Activated CD8-positive, alpha-beta memory T cell treated with anti-CD3 and anti-CD28 coated beads, Interleukin-2, amount 10 ng/mL, durations not matched to agents 7 days and 5 days (primary cell): ENCODE measurements at regions not wholly inside any gene's neighbourhood (a gene's known extent, or its start where the extent isn't known, plus 50 kb on each side); places are given as distances from the start of the nearest gene placed in this dataset.
"Not testable (repeated sequence)": the region's sequence is repeated elsewhere in the genome, so short reads cannot be mapped to it uniquely, and the experiment has no call there.

ENCODE experiments used
- ATAC-seq: fragments of 150-1000 bp; cut with Tn5 transposase; one replicate; pipeline ENCODE4 v1.10.0; 2021; ENCODE audit warnings: moderate library complexity
- CTCF ChIA-PET: fragments of 350-600 bp; sonication (Branson Sonifier 250); formaldehyde crosslinking; loops from one replicate; lab custom pipeline; 2021; ENCODE audit warnings: antibody characterized with exemption; lab: Charles Lee
- DNase-seq: peaks from one replicate; pipeline ENCODE4 v3.0.0-alpha.2; 2020
- H3K27ac Mint-ChIP-seq: one replicate; pipeline ENCODE4 v1.8.0; 2021; ENCODE audit warnings: mild to moderate bottlenecking, mixed read lengths
- H3K27me3 Mint-ChIP-seq: one replicate; pipeline ENCODE4 v1.8.0; 2021; ENCODE audit warnings: mixed read lengths
- H3K36me3 Mint-ChIP-seq: one replicate; pipeline ENCODE4 v1.8.0; 2021; ENCODE audit warnings: mild to moderate bottlenecking, mixed read lengths
- H3K4me1 Mint-ChIP-seq: one replicate; pipeline ENCODE4 v1.8.0; 2021; ENCODE audit warnings: mixed read lengths
- H3K4me3 Mint-ChIP-seq: one replicate; pipeline ENCODE4 v1.8.0; 2021; ENCODE audit warnings: mild to moderate bottlenecking, moderate library complexity, mixed read lengths
- H3K9me3 Mint-ChIP-seq: one replicate; pipeline ENCODE4 v1.8.0; 2022; ENCODE audit warnings: low read depth, mixed read lengths

GRCh38 chr15:50857763-50858162, 50.7 kb upstream of the AP4E1 start:
- Mint-ChIP-seq H3K4me3 (no peak overlapping the region), H3K36me3 (no peaks in the 10 kb centered on the region), H3K27ac (no peak overlapping the region), H3K9me3 (no peaks in the 10 kb centered on the region), H3K4me1 (no peaks in the 10 kb centered on the region), H3K27me3 (peaks cover 9% of the 10 kb centered on the region)
- no peak for ATAC-seq
- DNase-seq = no peak
- CTCF ChIA-PET = interaction anchor here (0.6 kb wide), 1 partner anchor 623 kb away, joined by 3 read pairs; no protein-coding TSS in a partner anchor

GRCh38 chr15:50854601-50855490, 53.6 kb upstream of the AP4E1 start:
- CTCF ChIA-PET = no interaction called here
- H3K4me3 Mint-ChIP-seq = no peak overlapping the region

GRCh38 chr15:50850003-50850402, 58.5 kb upstream of the AP4E1 start:
- DNase-seq (no peak), ATAC-seq (no peak)
- no peaks in the 10 kb centered on the region for H3K4me1 Mint-ChIP-seq
- no peak overlapping the region for H3K27ac Mint-ChIP-seq
- peaks cover 10% of the 10 kb centered on the region for H3K27me3 Mint-ChIP-seq
- no peak overlapping the region for H3K4me3 Mint-ChIP-seq
- H3K9me3 Mint-ChIP-seq = no peaks in the 10 kb centered on the region
- H3K36me3 Mint-ChIP-seq = no peaks in the 10 kb centered on the region
- CTCF ChIA-PET = interaction anchor here (0.7 kb wide), 1 partner anchor 175 kb away, joined by 3 read pairs; no protein-coding TSS in a partner anchor

More at GRCh38 chr15:50854601-50855490, 53.6 kb upstream of the AP4E1 start:
- DNase-seq (no peak), ATAC-seq (no peak)
- H3K9me3 Mint-ChIP-seq = no peaks in the 10 kb centered on the region
- no peak overlapping the region for H3K27ac Mint-ChIP-seq
- no peaks in the 10 kb centered on the region for H3K36me3 Mint-ChIP-seq
- no peaks in the 10 kb centered on the region for H3K4me1 Mint-ChIP-seq
- H3K27me3 Mint-ChIP-seq = peaks cover 9% of the 10 kb centered on the region

- Mint-ChIP-seq H3K4me1 (no peaks in the 10 kb centered on the region), H3K9me3 (peaks cover 2% of the 10 kb centered on the region), H3K4me3 (no peak overlapping the region), H3K36me3 (no peaks in the 10 kb centered on the region), H3K27ac (no peak overlapping the region), H3K27me3 (peaks cover 12% of the 10 kb centered on the region)
- DNase-seq = no peak
- CTCF ChIA-PET = no interaction called here
- no peak for ATAC-seq
Observed at GRCh38 chr15:50848349-50848748, 60.1 kb upstream of the AP4E1 start.

GRCh38 chr15:50845181-50845580, 63.3 kb upstream of the AP4E1 start:
- H3K36me3 Mint-ChIP-seq, CTCF ChIA-PET, ATAC-seq, H3K4me3 Mint-ChIP-seq, H3K9me3 Mint-ChIP-seq, H3K4me1 Mint-ChIP-seq, DNase-seq, H3K27ac Mint-ChIP-seq: not testable (repeated sequence)
- H3K27me3 Mint-ChIP-seq = peaks cover 14% of the 10 kb centered on the region

GRCh38 chr15:50840520-50840919, 68.0 kb upstream of the AP4E1 start:
- ATAC-seq (no peak), DNase-seq (no peak)
- Mint-ChIP-seq H3K4me3 (no peak overlapping the region), H3K27ac (no peak overlapping the region), H3K9me3 (peaks cover 2% of the 10 kb centered on the region), H3K36me3 (no peaks in the 10 kb centered on the region), H3K27me3 (peaks cover 14% of the 10 kb centered on the region), H3K4me1 (no peaks in the 10 kb centered on the region)
- CTCF ChIA-PET = no interaction called here

GRCh38 chr15:50837256-50837770, 71.2 kb upstream of the AP4E1 start:
- H3K27me3 Mint-ChIP-seq = peaks cover 12% of the 10 kb centered on the region
- no peaks in the 10 kb centered on the region for H3K4me1 Mint-ChIP-seq
- ATAC-seq (no peak), DNase-seq (no peak)
- H3K36me3 Mint-ChIP-seq = no peaks in the 10 kb centered on the region
- H3K9me3 Mint-ChIP-seq = no peaks in the 10 kb centered on the region
- no peak overlapping the region for H3K27ac Mint-ChIP-seq
- CTCF ChIA-PET = no interaction called here
- no peak overlapping the region for H3K4me3 Mint-ChIP-seq

GRCh38 chr15:50830477-50831354, 65.2 kb upstream of the SPPL2A start:
- no peak overlapping the region for H3K27ac Mint-ChIP-seq
- CTCF ChIA-PET = no interaction called here
- no peaks in the 10 kb centered on the region for H3K4me1 Mint-ChIP-seq
- peaks cover 9% of the 10 kb centered on the region for H3K27me3 Mint-ChIP-seq
- H3K36me3 Mint-ChIP-seq = no peaks in the 10 kb centered on the region
- ATAC-seq (no peak), DNase-seq (no peak)
- H3K4me3 Mint-ChIP-seq = no peak overlapping the region
- no peaks in the 10 kb centered on the region for H3K9me3 Mint-ChIP-seq

GRCh38 chr15:50828610-50829206, 63.2 kb upstream of the SPPL2A start:
- ATAC-seq (no peak), DNase-seq (no peak)
- peaks cover 13% of the 10 kb centered on the region for H3K27me3 Mint-ChIP-seq
- H3K4me1 Mint-ChIP-seq = no peaks in the 10 kb centered on the region
- no peak overlapping the region for H3K27ac Mint-ChIP-seq
- no peaks in the 10 kb centered on the region for H3K36me3 Mint-ChIP-seq
- CTCF ChIA-PET = no interaction called here
- no peak overlapping the region for H3K4me3 Mint-ChIP-seq
- no peaks in the 10 kb centered on the region for H3K9me3 Mint-ChIP-seq

GRCh38 chr15:50825946-50826345, 60.4 kb upstream of the SPPL2A start:
- H3K4me3 Mint-ChIP-seq = no peak overlapping the region
- H3K4me1 Mint-ChIP-seq = no peaks in the 10 kb centered on the region
- CTCF ChIA-PET = no interaction called here
- DNase-seq (no peak), ATAC-seq (no peak)
- H3K27me3 Mint-ChIP-seq = peaks cover 20% of the 10 kb centered on the region
- no peaks in the 10 kb centered on the region for H3K9me3 Mint-ChIP-seq
- no peaks in the 10 kb centered on the region for H3K36me3 Mint-ChIP-seq
- H3K27ac Mint-ChIP-seq = no peak overlapping the region

GRCh38 chr15:50824514-50824913, 59.0 kb upstream of the SPPL2A start:
- H3K4me3 Mint-ChIP-seq = no peak overlapping the region
- CTCF ChIA-PET = no interaction called here
- peaks cover 19% of the 10 kb centered on the region for H3K27me3 Mint-ChIP-seq
- no peak overlapping the region for H3K27ac Mint-ChIP-seq
- no peaks in the 10 kb centered on the region for H3K36me3 Mint-ChIP-seq
- ATAC-seq (no peak), DNase-seq (no peak)
- H3K4me1 Mint-ChIP-seq = no peaks in the 10 kb centered on the region
- H3K9me3 Mint-ChIP-seq = no peaks in the 10 kb centered on the region

GRCh38 chr15:50823281-50823680, 57.8 kb upstream of the SPPL2A start:
- Mint-ChIP-seq H3K27me3 (peaks cover 15% of the 10 kb centered on the region), H3K4me3 (no peak overlapping the region), H3K27ac (no peak overlapping the region), H3K9me3 (no peaks in the 10 kb centered on the region), H3K4me1 (no peaks in the 10 kb centered on the region), H3K36me3 (no peaks in the 10 kb centered on the region)
- no peak for DNase-seq
- CTCF ChIA-PET = no interaction called here
- no peak for ATAC-seq

- Mint-ChIP-seq H3K4me3 (no peak overlapping the region), H3K4me1 (no peaks in the 10 kb centered on the region), H3K27ac (no peak overlapping the region), H3K9me3 (no peaks in the 10 kb centered on the region), H3K36me3 (no peaks in the 10 kb centered on the region), H3K27me3 (peaks cover 17% of the 10 kb centered on the region)
- CTCF ChIA-PET = interaction anchor here (0.6 kb wide), 1 partner anchor 10 kb away, joined by 5 read pairs; no protein-coding TSS in a partner anchor
- DNase-seq (no peak), ATAC-seq (no peak)
Observed at GRCh38 chr15:50821476-50821875, 56.0 kb upstream of the SPPL2A start.
